ENCODE measurements at regions not wholly inside any gene's neighbourhood (a gene's known extent, or its start where the extent isn't known, plus 50 kb on each side); places are given as distances from the start of the nearest gene placed in this dataset.
"Not testable (repeated sequence)": the region's sequence is repeated elsewhere in the genome, so short reads cannot be mapped to it uniquely, and the experiment has no call there.

DNA sequence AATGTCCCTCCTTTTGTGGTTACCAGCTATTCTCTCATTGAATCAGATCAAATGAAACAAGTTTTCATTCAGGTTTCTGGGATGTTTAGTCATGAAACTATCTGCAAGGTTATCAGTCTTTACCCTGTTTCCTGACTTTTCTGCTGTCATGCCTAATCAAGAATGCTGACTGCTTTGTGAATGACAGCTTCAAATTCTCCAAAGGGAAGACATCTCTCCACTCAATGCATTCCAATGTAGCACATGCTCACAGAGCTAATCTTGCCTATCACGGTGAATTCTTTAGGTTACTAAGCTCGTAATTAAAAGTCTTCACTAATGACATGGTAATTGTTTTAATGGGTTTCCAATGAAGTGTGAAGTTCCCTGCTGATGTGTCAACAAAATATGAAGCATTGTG, 1068.5 kb downstream of the PCDH7 start:
- TF ChIP-seq POLR2AphosphoS5 (IDR thresholded peaks at IDR 0.05) (no peak), POLR2A (IDR thresholded peaks at IDR 0.05) (no peak), EP300 (IDR thresholded peaks at IDR 0.05) (no peak)
- TF ChIP-seq, protein P1, sequence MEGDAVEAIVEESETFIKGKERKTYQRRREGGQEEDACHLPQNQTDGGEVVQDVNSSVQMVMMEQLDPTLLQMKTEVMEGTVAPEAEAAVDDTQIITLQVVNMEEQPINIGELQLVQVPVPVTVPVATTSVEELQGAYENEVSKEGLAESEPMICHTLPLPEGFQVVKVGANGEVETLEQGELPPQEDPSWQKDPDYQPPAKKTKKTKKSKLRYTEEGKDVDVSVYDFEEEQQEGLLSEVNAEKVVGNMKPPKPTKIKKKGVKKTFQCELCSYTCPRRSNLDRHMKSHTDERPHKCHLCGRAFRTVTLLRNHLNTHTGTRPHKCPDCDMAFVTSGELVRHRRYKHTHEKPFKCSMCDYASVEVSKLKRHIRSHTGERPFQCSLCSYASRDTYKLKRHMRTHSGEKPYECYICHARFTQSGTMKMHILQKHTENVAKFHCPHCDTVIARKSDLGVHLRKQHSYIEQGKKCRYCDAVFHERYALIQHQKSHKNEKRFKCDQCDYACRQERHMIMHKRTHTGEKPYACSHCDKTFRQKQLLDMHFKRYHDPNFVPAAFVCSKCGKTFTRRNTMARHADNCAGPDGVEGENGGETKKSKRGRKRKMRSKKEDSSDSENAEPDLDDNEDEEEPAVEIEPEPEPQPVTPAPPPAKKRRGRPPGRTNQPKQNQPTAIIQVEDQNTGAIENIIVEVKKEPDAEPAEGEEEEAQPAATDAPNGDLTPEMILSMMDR (IDR thresholded peaks at IDR 0.05) = no peak
- no peak overlapping the region for H3K27ac ChIP-seq
- no peak for DNase-seq
- no peak overlapping the region for H3K4me3 ChIP-seq
- H3K9me3 ChIP-seq = no peaks in the 10 kb centered on the region
- H3K27me3 ChIP-seq = no peaks in the 10 kb centered on the region
- H3K36me3 ChIP-seq = no peaks in the 10 kb centered on the region
- H3K4me1 ChIP-seq = no peaks in the 10 kb centered on the region
- intact Hi-C loops (cut with DNase I; ENCODE audit: low total_unique reads) = no loop called here
- 37 to 59% (median 44%) methylated on average over 2 of the region's 2 CpGs for WGBS, 5 donors

DNA sequence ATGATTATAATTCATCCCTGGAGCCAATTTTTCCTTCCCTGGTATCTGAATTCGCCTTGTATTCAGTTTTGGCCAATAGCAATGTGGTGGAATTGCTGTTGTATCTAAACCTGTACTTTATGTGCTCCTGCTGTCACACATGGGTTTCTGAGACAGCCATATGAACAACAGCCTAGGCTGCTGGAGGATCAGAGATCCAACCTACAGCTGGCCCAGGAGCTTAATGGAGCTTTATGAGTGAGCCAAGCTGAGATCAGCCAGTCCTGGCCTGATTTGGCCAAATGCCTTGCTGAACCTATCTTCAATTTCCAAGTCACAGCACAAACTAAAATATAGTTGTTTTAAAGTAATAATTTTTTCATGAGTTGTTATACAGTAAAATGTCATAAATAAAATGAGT, 1071.5 kb downstream of the PCDH7 start:
- Histone ChIP-seq H3K4me1 (no peaks in the 10 kb centered on the region), H3K9me3 (no peaks in the 10 kb centered on the region), H3K27ac (no peak overlapping the region), H3K36me3 (no peaks in the 10 kb centered on the region), H3K27me3 (no peaks in the 10 kb centered on the region), H3K4me3 (no peak overlapping the region)
- intact Hi-C loops (cut with DNase I; ENCODE audit: low total_unique reads) = no loop called here
- 56 to 75% (median 66%) methylated on average over 1 of the region's 1 CpG for WGBS, 5 donors
- TF ChIP-seq POLR2A (IDR thresholded peaks at IDR 0.05) (no peak), POLR2AphosphoS5 (IDR thresholded peaks at IDR 0.05) (no peak), EP300 (IDR thresholded peaks at IDR 0.05) (no peak)
- TF ChIP-seq, protein P1 (IDR thresholded peaks at IDR 0.05) = no peak
- no peak for DNase-seq

DNA sequence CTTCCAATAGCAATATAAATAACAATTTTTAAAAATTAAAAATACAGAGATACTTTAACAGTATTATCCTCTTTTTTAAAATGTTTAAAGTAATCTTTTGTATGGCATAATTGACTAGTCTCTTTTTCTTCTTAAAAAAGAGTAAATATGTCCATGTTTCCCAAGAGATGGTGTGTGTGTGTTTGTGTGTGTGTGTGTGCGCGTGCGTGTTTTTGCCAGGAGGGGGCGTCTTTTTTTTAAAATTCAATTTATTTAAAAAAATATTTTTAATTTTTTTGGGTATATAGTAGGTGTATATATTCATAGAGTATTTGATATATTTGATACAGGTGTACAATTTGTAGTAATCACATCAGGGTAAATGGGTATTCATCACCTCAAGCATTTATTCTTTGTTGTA, 1073.7 kb downstream of the PCDH7 start:
- H3K36me3 ChIP-seq = no peaks in the 10 kb centered on the region
- TF ChIP-seq POLR2A (IDR thresholded peaks at IDR 0.05) (no peak), EP300 (IDR thresholded peaks at IDR 0.05) (no peak), POLR2AphosphoS5 (IDR thresholded peaks at IDR 0.05) (no peak)
- TF ChIP-seq, protein P1 (IDR thresholded peaks at IDR 0.05) = no peak
- H3K27me3 ChIP-seq = no peaks in the 10 kb centered on the region
- no peak overlapping the region for H3K27ac ChIP-seq
- H3K4me3 ChIP-seq = no peak overlapping the region
- WGBS, 5 donors = 69 to 74% (median 71%) methylated on average over 4 of the region's 4 CpGs
- H3K4me1 ChIP-seq = no peaks in the 10 kb centered on the region
- intact Hi-C loops (cut with DNase I; ENCODE audit: low total_unique reads) = no loop called here
- H3K9me3 ChIP-seq = peaks cover 0 to under 1% (median 0%) of the 10 kb centered on the region in 4 donors
- DNase-seq = no peak

DNA sequence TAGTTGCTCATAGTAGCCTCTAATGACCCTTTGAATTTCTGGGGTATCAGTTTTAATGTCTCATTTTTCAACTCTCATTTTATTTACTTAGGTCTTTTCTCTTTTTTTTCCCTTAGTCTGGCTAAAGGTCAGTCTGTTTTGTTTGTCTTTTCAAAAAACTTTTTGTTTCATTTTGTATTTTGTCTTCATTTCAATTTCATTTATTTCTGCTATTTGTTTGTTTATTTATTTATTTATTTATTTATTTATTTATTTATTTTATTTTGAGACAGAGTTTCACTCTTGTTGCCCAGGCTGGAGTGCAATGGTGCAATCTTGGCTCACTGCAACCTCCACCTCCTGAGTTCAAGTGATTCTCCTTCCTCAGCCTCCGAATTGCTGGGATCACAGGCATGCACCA, 1076.9 kb downstream of the PCDH7 start:
- intact Hi-C loops (cut with DNase I; ENCODE audit: low total_unique reads); H3K4me3 ChIP-seq; H3K36me3 ChIP-seq; DNase-seq; H3K4me1 ChIP-seq; H3K27me3 ChIP-seq; H3K27ac ChIP-seq: not testable (repeated sequence)
- H3K9me3 ChIP-seq = peaks cover 0 to 14% (median 0%) of the 10 kb centered on the region in 4 donors
- 93 to 100% (median 95%) methylated on average over 1 of the region's 1 CpG for WGBS, 5 donors

DNA sequence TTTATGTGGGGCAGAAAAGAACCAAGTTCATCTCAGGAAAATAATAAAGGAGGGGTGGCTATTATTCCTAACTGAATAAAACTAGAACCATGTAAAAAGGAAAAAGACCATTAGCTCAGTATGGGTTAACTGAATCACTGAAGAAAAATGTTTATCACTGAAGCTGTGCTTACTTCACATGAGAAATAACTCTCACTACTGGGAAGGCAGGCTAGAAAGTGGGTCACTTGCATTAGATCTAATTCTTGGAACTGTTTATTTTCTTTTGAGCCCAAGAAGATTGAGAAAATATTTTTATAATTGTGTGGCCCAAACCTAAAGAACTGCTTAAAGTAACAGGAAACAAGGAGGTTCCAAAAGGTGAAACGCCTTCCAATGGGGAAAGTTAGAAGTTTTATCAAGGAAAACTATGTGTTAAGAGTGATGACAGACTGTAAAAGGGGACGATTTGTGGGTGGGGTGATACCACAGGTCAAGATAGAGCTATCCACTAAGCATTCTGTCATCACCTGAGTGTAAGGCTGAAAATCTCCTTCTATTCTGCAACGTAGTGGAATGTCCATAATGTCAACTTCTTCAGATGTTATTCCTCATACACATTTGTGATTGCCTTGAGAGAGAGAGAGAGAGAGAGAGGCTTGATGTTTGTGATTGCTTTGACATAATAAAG, 1083.5 kb downstream of the PCDH7 start:
- H3K4me3 ChIP-seq = no peak overlapping the region
- H3K27me3 ChIP-seq = no peaks in the 10 kb centered on the region
- intact Hi-C loops (cut with DNase I; ENCODE audit: low total_unique reads) = no loop called here
- no peak overlapping the region for H3K27ac ChIP-seq
- WGBS, 5 donors = 29 to 42% (median 34%) methylated on average over 3 of the region's 3 CpGs
- no peaks in the 10 kb centered on the region for H3K36me3 ChIP-seq
- no peak for TF ChIP-seq POLR2A (IDR thresholded peaks at IDR 0.05)
- TF ChIP-seq, protein P1 (IDR thresholded peaks at IDR 0.05) = no peak
- no peak for TF ChIP-seq POLR2AphosphoS5 (IDR thresholded peaks at IDR 0.05)
- no peak for TF ChIP-seq EP300 (IDR thresholded peaks at IDR 0.05)
- no peaks in the 10 kb centered on the region for H3K4me1 ChIP-seq
- peaks cover 0 to 19% (median 0%) of the 10 kb centered on the region in 4 donors for H3K9me3 ChIP-seq
- no peak for DNase-seq

All from stomach (tissue), 8 donors.